Stimulated activated CD4-positive, alpha-beta T cell treated with anti-CD3 and anti-CD28 coated beads, Interleukin-2, amount 100 ng/mL, for 48 hours (primary cell): ENCODE measurements at regions not wholly inside any gene's neighbourhood (a gene's known extent, or its start where the extent isn't known, plus 50 kb on each side); places are given as distances from the start of the nearest gene placed in this dataset.
"Not testable (repeated sequence)": the region's sequence is repeated elsewhere in the genome, so short reads cannot be mapped to it uniquely, and the experiment has no call there.

ENCODE experiments used
- DNase-seq, 2 donors: peaks; one replicate each; pipeline ENCODE4 v3.0.0-alpha.2; 2020

GRCh38 chr9:40884902-40885490, 243.5 kb downstream of the FOXD4L6 start:
- not testable (repeated sequence) for DNase-seq

DNA sequence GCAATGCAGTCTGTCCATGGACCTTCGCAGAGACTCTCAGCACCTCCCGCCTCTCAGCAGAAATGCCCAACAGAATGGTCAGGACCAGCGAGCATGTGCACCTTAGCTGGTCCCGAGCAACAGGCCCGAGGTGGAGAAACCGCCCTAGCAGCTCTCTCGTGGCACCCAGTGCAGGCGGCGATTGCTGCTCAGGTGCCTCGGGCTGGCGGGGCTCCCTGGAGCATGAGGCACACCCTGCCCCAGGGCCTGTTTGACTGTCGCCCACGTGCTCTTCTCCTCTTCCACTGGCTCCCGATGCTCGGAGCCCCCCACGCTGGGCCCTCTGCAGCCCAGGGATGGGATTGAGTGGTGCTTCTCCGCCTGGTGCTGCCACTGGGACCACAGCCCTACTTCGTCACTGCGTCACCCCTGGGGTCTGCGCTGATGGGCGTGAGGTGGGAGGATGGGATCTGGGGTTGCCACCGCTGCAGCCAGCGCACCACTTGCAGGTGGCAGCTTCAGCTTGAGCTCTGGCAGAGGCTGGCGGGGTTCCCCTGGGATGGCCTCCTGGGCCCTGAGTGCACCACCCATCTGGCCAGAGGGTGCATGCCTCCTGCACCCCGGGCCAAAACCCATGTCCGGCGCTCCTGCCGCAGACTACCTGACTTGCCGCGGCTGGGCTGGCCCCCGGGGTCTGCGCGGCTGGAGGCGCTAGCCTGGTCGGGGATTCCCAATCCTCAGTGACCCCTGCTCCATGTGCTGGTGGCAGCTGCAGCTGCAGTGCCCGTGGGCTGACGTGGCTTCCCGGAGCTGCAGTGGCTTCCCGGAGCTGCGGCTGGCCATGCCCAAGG, 244.2 kb downstream of the FOXD4L6 start:
- no peak for DNase-seq

GRCh38 chr9:40883423-40884071, 244.9 kb downstream of the FOXD4L6 start:
- DNase-seq, result not testable (repeated sequence)

DNA sequence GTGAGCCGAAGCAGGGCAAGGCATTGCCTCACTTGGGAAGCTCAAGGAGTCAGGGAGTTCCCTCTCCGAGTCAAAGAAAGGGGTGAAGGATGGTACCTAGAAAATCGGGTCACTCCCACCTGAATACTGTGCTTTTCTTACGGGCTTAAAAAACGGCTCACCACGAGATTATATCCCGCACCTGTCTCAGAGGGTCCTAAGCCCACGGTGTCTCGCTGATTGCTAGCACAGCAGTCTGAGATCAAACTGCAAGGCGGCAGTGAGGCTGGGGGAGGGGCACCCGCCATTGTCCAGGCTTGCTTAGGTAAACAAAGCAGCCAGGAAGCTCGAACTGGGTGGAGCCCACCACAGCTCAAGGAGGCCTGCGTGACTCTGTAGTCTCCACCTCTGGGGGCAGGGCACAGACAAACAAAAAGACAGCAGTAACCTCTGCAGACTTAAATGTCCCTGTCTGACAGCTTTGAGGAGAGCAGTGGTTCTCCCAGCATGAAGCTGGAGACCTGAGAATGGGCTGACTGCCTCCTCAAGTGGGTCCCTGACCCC, 254.7 kb downstream of the FOXD4L6 start:
- not testable (repeated sequence) for DNase-seq

- DNase-seq, result not testable (repeated sequence)
These were observed 260.0 kb downstream of the FOXD4L6 start for GRCh38 chr9:40868437-40868836.
